ENCODE measurements at regions not wholly inside any gene's neighbourhood (a gene's known extent, or its start where the extent isn't known, plus 50 kb on each side); places are given as distances from the start of the nearest gene placed in this dataset.
"Not testable (repeated sequence)": the region's sequence is repeated elsewhere in the genome, so short reads cannot be mapped to it uniquely, and the experiment has no call there.

GRCh38 chr7:91504919-91505318, 240.7 kb downstream of the FZD1 start:
- Histone ChIP-seq H3K27ac (ENCODE audit: low read length) (no peak overlapping the region), H3K27me3 (ENCODE audit: control insufficient read depth, insufficient read depth, low read length) (no peaks in the 10 kb centered on the region), H3K9me3 (ENCODE audit: control insufficient read depth, insufficient read depth, low read depth, low read length) (no peaks in the 10 kb centered on the region), H3K4me1 (ENCODE audit: control insufficient read depth, insufficient read depth, low read length) (no peaks in the 10 kb centered on the region), H3K36me3 (ENCODE audit: control insufficient read depth, insufficient read depth, low read length) (no peaks in the 10 kb centered on the region), H3K4me3 (ENCODE audit: low read depth in 2 of 2, low read length in 2 of 2) (no peak overlapping the region)
- in situ Hi-C loops (cut with HindIII; ENCODE audit: low pct_unique_long_range_greater_than_20kb, low sequenced_read_pairs) (no loop called here), intact Hi-C loops (cut with micrococcal nuclease; ENCODE audit: unreplicated experiment) (no loop called here)
- BruUV-seq (replicated peaks): no TSS peak
- DNase-seq (ENCODE audit: low read depth, low spot score) (no peak), ATAC-seq (no peak)
- ChIA-PET POLR2A (no interaction called here), CTCF (no interaction called here)
- TF ChIP-seq POLR2AphosphoS5 (IDR thresholded peaks at IDR 0.05; ENCODE audit: low read depth, low read length) (no peak), SIN3A (IDR thresholded peaks at IDR 0.05; ENCODE audit: borderline replicate concordance, insufficient read depth, low read depth, low read length) (no peak), TCF7L2 (IDR thresholded peaks at IDR 0.05; ENCODE audit: low read depth, low read length) (no peak), CTCF (IDR thresholded peaks at IDR 0.05) (no peak)
- TF ChIP-seq, protein P1, sequence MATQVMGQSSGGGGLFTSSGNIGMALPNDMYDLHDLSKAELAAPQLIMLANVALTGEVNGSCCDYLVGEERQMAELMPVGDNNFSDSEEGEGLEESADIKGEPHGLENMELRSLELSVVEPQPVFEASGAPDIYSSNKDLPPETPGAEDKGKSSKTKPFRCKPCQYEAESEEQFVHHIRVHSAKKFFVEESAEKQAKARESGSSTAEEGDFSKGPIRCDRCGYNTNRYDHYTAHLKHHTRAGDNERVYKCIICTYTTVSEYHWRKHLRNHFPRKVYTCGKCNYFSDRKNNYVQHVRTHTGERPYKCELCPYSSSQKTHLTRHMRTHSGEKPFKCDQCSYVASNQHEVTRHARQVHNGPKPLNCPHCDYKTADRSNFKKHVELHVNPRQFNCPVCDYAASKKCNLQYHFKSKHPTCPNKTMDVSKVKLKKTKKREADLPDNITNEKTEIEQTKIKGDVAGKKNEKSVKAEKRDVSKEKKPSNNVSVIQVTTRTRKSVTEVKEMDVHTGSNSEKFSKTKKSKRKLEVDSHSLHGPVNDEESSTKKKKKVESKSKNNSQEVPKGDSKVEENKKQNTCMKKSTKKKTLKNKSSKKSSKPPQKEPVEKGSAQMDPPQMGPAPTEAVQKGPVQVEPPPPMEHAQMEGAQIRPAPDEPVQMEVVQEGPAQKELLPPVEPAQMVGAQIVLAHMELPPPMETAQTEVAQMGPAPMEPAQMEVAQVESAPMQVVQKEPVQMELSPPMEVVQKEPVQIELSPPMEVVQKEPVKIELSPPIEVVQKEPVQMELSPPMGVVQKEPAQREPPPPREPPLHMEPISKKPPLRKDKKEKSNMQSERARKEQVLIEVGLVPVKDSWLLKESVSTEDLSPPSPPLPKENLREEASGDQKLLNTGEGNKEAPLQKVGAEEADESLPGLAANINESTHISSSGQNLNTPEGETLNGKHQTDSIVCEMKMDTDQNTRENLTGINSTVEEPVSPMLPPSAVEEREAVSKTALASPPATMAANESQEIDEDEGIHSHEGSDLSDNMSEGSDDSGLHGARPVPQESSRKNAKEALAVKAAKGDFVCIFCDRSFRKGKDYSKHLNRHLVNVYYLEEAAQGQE (IDR thresholded peaks at IDR 0.05; ENCODE audit: insufficient read depth in 1 of 2, low read depth in 2 of 2, low read length in 1 of 2): no peak

GRCh38 chr7:91506966-91507365, 242.7 kb downstream of the FZD1 start:
- H3K27ac ChIP-seq (ENCODE audit: low read length); H3K4me1 ChIP-seq (ENCODE audit: control insufficient read depth, insufficient read depth, low read length); POLR2A ChIA-PET; H3K9me3 ChIP-seq (ENCODE audit: control insufficient read depth, insufficient read depth, low read depth, low read length); intact Hi-C loops (cut with micrococcal nuclease; ENCODE audit: unreplicated experiment); DNase-seq (ENCODE audit: low read depth, low spot score); H3K36me3 ChIP-seq (ENCODE audit: control insufficient read depth, insufficient read depth, low read length); H3K27me3 ChIP-seq (ENCODE audit: control insufficient read depth, insufficient read depth, low read length); CTCF ChIA-PET; in situ Hi-C loops (cut with HindIII; ENCODE audit: low pct_unique_long_range_greater_than_20kb, low sequenced_read_pairs); H3K4me3 ChIP-seq (ENCODE audit: low read depth in 2 of 2, low read length in 2 of 2); BruUV-seq (replicated peaks); ATAC-seq: not testable (repeated sequence)

DNA sequence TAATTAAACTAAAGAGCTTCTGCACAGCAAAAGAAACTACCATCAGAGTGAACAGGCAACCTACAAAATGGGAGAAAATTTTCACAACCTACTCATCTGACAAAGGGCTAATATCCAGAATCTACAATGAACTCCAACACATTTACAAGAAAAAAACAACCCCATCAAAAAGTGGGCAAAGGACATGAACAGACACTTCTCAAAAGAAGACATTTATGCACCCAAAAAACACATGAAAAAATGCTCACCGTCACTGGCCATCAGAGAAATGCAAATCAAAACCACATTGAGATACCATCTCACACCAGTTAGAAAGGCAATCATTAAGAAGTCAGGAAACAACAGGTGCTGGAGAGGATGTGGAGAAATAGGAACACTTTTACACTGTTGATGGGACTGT, 247.6 kb downstream of the FZD1 start:
- H3K9me3 ChIP-seq (ENCODE audit: control insufficient read depth, insufficient read depth, low read depth, low read length); in situ Hi-C loops (cut with HindIII; ENCODE audit: low pct_unique_long_range_greater_than_20kb, low sequenced_read_pairs); CTCF ChIA-PET; H3K27me3 ChIP-seq (ENCODE audit: control insufficient read depth, insufficient read depth, low read length); H3K27ac ChIP-seq (ENCODE audit: low read length); intact Hi-C loops (cut with micrococcal nuclease; ENCODE audit: unreplicated experiment); H3K36me3 ChIP-seq (ENCODE audit: control insufficient read depth, insufficient read depth, low read length); BruUV-seq (replicated peaks); ATAC-seq; POLR2A ChIA-PET; H3K4me3 ChIP-seq (ENCODE audit: low read depth in 2 of 2, low read length in 2 of 2); H3K4me1 ChIP-seq (ENCODE audit: control insufficient read depth, insufficient read depth, low read length); DNase-seq (ENCODE audit: low read depth, low spot score): not testable (repeated sequence)

All from Panc1 (cell line).